OCI-LY7 (cell line): ENCODE measurements at regions not wholly inside any gene's neighbourhood (a gene's known extent, or its start where the extent isn't known, plus 50 kb on each side); places are given as distances from the start of the nearest gene placed in this dataset.

ENCODE experiments used
- BruUV-seq: library from RNA; stranded (reverse); fragments of 400-500 nt; replicated peaks from 2 replicates; lab custom pipeline; 2021; lab: Mats Ljungman, UMichigan
- CTCF ChIA-PET: fragments of 300-600 bp; sonication (Branson Sonifier 250); formaldehyde crosslinking; loops from one replicate; lab custom pipeline; 2022; ENCODE audit warnings: antibody characterized with exemption; ENCODE audit not compliant: unreplicated experiment; lab: Charles Lee
- POLR2A ChIA-PET: fragments of 300-600 bp; sonication (Branson Sonifier 250); formaldehyde crosslinking; loops from one replicate; lab custom pipeline; 2022; ENCODE audit warnings: antibody characterized with exemption; lab: Charles Lee
- DNase-seq: peaks from one replicate; pipeline ENCODE4 v3.0.0-alpha.2; 2015; ENCODE audit warnings: low spot score
- H2AFZ ChIP-seq: fragments of 200-600 bp; sonication (generic), shearing (Covaris generic); 2 replicates; pipeline ENCODE4 v1.6.1; 2014; ENCODE audit warnings: mild to moderate bottlenecking, antibody characterized with exemption, low read length, moderate library complexity
- H3K27ac ChIP-seq: fragments of 200-600 bp; sonication (generic); 2 replicates; pipeline ENCODE4 v1.5.1; 2014; ENCODE audit warnings: mixed run types, low read depth, mild to moderate bottlenecking, moderate library complexity, low read length, inconsistent platforms; ENCODE audit not compliant: poor library complexity, severe bottlenecking
- H3K36me3 ChIP-seq: fragments of 200-600 bp; sonication (generic); 2 replicates; pipeline ENCODE4 v1.6.1; 2014; ENCODE audit warnings: mild to moderate bottlenecking, antibody characterized with exemption, low read length, moderate library complexity, mixed read lengths; ENCODE audit not compliant: insufficient read depth
- H3K4me1 ChIP-seq: fragments of 200-600 bp; sonication (generic); 2 replicates; pipeline ENCODE4 v1.5.1; 2014; ENCODE audit warnings: mild to moderate bottlenecking, low read length; ENCODE audit not compliant: insufficient read depth, poor library complexity, severe bottlenecking
- H3K4me2 ChIP-seq: fragments of 200-600 bp; sonication (generic); 2 replicates; pipeline ENCODE4 v1.6.1; 2014; ENCODE audit warnings: mild to moderate bottlenecking, low read length
- H3K4me3 ChIP-seq: fragments of 200-600 bp; sonication (generic); 2 replicates; pipeline ENCODE4 v1.5.1; 2014; ENCODE audit warnings: mild to moderate bottlenecking, low read depth, low read length; ENCODE audit not compliant: poor library complexity, severe bottlenecking
- H3K79me2 ChIP-seq: fragments of 200-600 bp; sonication (generic); 2 replicates; pipeline ENCODE4 v1.6.1; 2016; ENCODE audit warnings: low read depth, mild to moderate bottlenecking, low read length, moderate library complexity, mixed read lengths; ENCODE audit not compliant: insufficient read depth
- H3K9me2 ChIP-seq: fragments of 200-600 bp; sonication (generic); 2 replicates; pipeline ENCODE4 v1.6.1; 2016; ENCODE audit warnings: mild to moderate bottlenecking, low read length, mixed read lengths; ENCODE audit not compliant: insufficient read depth
- H3K9me3 ChIP-seq: fragments of 200-600 bp; sonication (generic); 2 replicates; pipeline ENCODE4 v1.6.1; 2014; ENCODE audit warnings: mild to moderate bottlenecking, mixed run types, low read length, mixed read lengths
- H4K20me1 ChIP-seq: fragments of 200-600 bp; sonication (generic); 2 replicates; pipeline ENCODE4 v1.6.1; 2014; ENCODE audit warnings: mild to moderate bottlenecking, antibody characterized with exemption, low read length, moderate library complexity, mixed read lengths; ENCODE audit not compliant: insufficient read depth
- EZH2phosphoT487 ChIP-seq: fragments of 200-600 bp; sonication (generic); IDR thresholded peaks from 2 replicates; pipeline ENCODE4 v1.6.1; 2018; ENCODE audit warnings: low read depth, borderline replicate concordance, mild to moderate bottlenecking, mixed run types, antibody characterized with exemption, low read length, moderate library complexity, mixed read lengths
- intact Hi-C: fragments of 100-400 bp; cut with micrococcal nuclease; formaldehyde crosslinking; loops from one replicate; pipeline ENCODE4 v1.10.0; 2022; ENCODE audit not compliant: unreplicated experiment
- TF ChIP-seq, protein P1 (sequence below): fragments of 200-600 bp; sonication (generic); conservative IDR thresholded peaks from 2 replicates; pipeline ENCODE4 v1.5.1; 2014; ENCODE audit warnings: mild to moderate bottlenecking, antibody characterized with exemption, low read length, moderate library complexity, mixed read lengths

DNA sequence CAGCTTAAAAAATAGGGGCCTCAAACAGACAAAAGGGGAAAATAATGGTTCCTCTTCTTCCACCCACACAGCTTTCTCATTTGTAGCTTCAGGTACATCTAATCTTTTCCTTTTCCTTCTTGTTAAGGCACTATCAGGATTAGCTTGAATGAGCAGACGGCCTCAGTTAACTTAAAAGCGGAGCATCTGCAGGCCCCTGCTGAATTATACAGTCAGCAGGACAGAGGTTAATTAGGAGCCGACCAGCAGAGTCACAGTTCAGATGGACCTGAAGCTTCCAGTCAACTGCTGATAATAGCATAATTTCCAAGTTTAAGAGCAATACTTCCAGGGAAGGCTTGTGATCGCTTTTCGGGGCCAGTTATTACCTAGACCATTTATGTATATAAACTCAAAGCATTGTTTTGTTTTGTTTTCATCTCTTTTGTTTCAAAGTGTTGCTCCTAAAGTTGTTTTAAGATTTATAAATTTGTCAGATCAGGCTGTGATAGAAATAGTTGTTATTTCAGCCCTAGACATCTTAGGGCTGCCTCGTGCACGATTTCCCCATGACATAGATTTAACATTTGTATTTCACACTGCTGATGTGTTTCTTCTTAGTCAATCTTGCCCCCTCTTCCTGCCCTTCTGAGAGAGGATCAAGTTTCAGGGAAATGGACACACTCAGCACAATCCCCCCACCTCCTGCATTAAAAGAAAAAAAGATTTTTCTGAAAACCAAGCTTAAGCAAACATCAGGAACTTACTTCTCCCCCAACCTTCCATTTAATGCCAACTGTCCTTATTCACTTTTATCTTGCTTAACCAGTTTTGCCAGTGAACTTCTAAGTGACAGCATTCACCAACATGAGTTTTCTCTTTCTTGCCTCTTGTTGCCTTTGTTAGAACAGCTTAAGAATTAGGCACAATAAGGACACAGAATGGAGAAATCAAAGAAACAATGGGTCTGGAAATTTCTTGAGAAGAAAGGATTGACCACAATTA is 449.8 kb downstream of the ARHGEF28 start:
- no peaks in the 10 kb centered on the region for H3K36me3 ChIP-seq
- BruUV-seq, result no TSS peak
- no peaks in the 10 kb centered on the region for H3K9me3 ChIP-seq
- DNase-seq, result no peak
- H2AFZ ChIP-seq, result no peak overlapping the region
- no peaks in the 10 kb centered on the region for H3K9me2 ChIP-seq
- ChIA-PET CTCF (interaction anchor here (0.5 kb wide), 1 partner anchor 116 kb away, joined by 3 read pairs; no protein-coding TSS in a partner anchor), POLR2A (no interaction called here)
- H3K79me2 ChIP-seq, result no peaks in the 10 kb centered on the region
- no peak overlapping the region for H3K4me2 ChIP-seq
- intact Hi-C loops, result no loop called here
- H3K27ac ChIP-seq, result no peak overlapping the region
- no peaks in the 10 kb centered on the region for H4K20me1 ChIP-seq
- TF ChIP-seq, protein P1, sequence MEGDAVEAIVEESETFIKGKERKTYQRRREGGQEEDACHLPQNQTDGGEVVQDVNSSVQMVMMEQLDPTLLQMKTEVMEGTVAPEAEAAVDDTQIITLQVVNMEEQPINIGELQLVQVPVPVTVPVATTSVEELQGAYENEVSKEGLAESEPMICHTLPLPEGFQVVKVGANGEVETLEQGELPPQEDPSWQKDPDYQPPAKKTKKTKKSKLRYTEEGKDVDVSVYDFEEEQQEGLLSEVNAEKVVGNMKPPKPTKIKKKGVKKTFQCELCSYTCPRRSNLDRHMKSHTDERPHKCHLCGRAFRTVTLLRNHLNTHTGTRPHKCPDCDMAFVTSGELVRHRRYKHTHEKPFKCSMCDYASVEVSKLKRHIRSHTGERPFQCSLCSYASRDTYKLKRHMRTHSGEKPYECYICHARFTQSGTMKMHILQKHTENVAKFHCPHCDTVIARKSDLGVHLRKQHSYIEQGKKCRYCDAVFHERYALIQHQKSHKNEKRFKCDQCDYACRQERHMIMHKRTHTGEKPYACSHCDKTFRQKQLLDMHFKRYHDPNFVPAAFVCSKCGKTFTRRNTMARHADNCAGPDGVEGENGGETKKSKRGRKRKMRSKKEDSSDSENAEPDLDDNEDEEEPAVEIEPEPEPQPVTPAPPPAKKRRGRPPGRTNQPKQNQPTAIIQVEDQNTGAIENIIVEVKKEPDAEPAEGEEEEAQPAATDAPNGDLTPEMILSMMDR, result no peak
- TF ChIP-seq EZH2phosphoT487, result no peak
- H3K4me3 ChIP-seq, result no peak overlapping the region
- no peaks in the 10 kb centered on the region for H3K4me1 ChIP-seq

DNA sequence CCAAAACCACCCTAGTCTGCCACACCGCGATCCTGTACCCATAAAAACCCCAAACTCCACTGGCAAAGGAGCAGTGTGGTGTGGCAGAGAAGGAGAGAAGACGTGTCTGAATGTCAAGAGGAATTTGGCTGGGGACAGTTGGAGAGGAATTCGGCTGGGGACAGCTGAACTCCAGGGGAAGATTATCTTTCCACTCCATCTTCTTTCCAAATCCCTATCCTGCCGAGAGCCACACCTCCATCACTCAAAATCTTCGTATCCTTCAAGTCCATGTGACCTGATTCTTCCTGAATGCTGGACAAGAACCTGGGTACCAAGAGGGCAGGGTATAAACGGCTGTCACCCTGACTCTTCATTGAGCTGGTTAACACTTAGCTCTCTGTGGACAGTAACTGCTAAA is 448.1 kb downstream of the ARHGEF28 start:
- Histone ChIP-seq H3K27ac (no peak overlapping the region), H3K4me1 (no peaks in the 10 kb centered on the region), H3K4me2 (no peak overlapping the region), H3K36me3 (no peaks in the 10 kb centered on the region), H3K9me3 (no peaks in the 10 kb centered on the region), H3K79me2 (no peaks in the 10 kb centered on the region), H2AFZ (no peak overlapping the region), H3K4me3 (no peak overlapping the region), H3K9me2 (no peaks in the 10 kb centered on the region), H4K20me1 (no peaks in the 10 kb centered on the region)
- no TSS peak for BruUV-seq
- DNase-seq, result no peak
- TF ChIP-seq EZH2phosphoT487, result no peak
- intact Hi-C loops, result no loop called here
- ChIA-PET POLR2A (no interaction called here), CTCF (no interaction called here)

DNA sequence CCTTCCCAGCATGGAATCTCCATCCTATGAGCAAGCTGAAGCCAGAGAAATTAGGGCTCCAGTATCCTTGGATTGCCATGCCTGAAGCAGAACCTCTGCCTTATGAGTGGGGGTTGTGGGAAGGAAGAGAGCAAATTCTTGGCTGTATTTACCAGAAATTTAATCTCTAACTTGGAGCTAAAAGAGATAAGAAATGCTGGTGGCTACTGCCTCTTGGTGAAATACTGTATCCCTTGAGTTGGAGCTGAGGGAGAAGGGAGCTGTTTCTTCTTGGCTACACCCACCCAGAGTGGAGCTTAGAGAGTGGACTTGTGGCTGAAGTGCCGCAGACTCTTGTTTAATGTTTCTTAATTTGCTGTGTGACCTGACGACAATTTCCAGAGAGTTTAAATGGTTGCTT is 447.3 kb downstream of the ARHGEF28 start:
- POLR2A ChIA-PET, result no interaction called here
- no peaks in the 10 kb centered on the region for H3K4me1 ChIP-seq
- no peak overlapping the region for H3K4me2 ChIP-seq
- DNase-seq, result no peak
- no peak overlapping the region for H3K27ac ChIP-seq
- no peaks in the 10 kb centered on the region for H3K9me2 ChIP-seq
- no peak overlapping the region for H2AFZ ChIP-seq
- TF ChIP-seq, protein P1, result no peak
- no peak for TF ChIP-seq EZH2phosphoT487
- CTCF ChIA-PET, result no interaction called here
- H3K9me3 ChIP-seq, result no peaks in the 10 kb centered on the region
- H3K4me3 ChIP-seq, result no peak overlapping the region
- H3K79me2 ChIP-seq, result no peaks in the 10 kb centered on the region
- intact Hi-C loops, result no loop called here
- no TSS peak for BruUV-seq
- H3K36me3 ChIP-seq, result no peaks in the 10 kb centered on the region
- no peaks in the 10 kb centered on the region for H4K20me1 ChIP-seq
